ENCODE measurements at regions not wholly inside any gene's neighbourhood (a gene's known extent, or its start where the extent isn't known, plus 50 kb on each side); places are given as distances from the start of the nearest gene placed in this dataset.
A peak's percentile ranks its signal among the peaks of the same experiment; 100 is the strongest.

DNA sequence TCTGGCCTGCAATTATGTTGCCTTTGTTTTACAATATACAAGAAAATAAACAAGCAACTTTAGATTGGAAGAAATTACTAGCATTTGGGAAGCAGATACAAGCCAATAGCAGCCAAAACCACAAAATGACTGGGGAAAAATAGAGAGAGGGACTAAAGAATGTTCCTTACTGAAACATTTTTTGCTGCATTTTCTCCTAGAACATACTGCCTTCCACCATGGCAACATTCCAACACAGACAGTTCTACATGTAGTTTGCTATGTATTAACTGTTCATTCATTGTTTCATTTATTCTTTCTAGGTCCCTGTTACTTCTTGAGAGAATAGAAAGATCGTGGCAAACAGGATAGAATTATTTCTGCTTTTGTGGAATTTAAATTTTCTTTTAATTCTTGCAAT is 530.2 kb downstream of the RPS29 start:
- no peak overlapping the region for H3K27ac ChIP-seq (ENCODE audit: low read depth in 2 of 2, low read length in 1 of 2)
- no peaks in the 10 kb centered on the region for H3K79me2 ChIP-seq (ENCODE audit: insufficient read depth)
- 25% methylated on average over 1 of the region's 1 CpG for WGBS (ENCODE audit: low lambda C conversion rate)
- H3K9me3 ChIP-seq, result no peaks in the 10 kb centered on the region
- H3K27me3 ChIP-seq (ENCODE audit: insufficient read depth), result no peaks in the 10 kb centered on the region
- H3K4me2 ChIP-seq, result no peak overlapping the region
- H4K20me1 ChIP-seq (ENCODE audit: insufficient read depth), result no peaks in the 10 kb centered on the region
- no peak overlapping the region for H3K9ac ChIP-seq
- H3K4me3 ChIP-seq (ENCODE audit: low read depth in 2 of 2, low read length in 1 of 2), result no peak overlapping the region
- H3K4me1 ChIP-seq (ENCODE audit: control insufficient read depth in 1 of 2, insufficient read depth in 2 of 2, low read depth in 1 of 2, low read length in 1 of 2), result no peaks in the 10 kb centered on the region; a peak in 1 of 4 replicates
- TF ChIP-seq, protein P1, sequence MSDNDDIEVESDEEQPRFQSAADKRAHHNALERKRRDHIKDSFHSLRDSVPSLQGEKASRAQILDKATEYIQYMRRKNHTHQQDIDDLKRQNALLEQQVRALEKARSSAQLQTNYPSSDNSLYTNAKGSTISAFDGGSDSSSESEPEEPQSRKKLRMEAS (IDR thresholded peaks at IDR 0.05; ENCODE audit: low read depth), result no peak
- TF ChIP-seq NRF1 (IDR thresholded peaks at IDR 0.05; ENCODE audit: low read depth, low read length) (no peak), RFX5 (IDR thresholded peaks at IDR 0.05; ENCODE audit: low read length) (no peak), GABPA (IDR thresholded peaks at IDR 0.05; ENCODE audit: low read depth) (no peak), SMC3 (IDR thresholded peaks at IDR 0.05; ENCODE audit: low read depth, low read length) (no peak), JUND (IDR thresholded peaks at IDR 0.05) (no peak)
- TF ChIP-seq, protein P2, sequence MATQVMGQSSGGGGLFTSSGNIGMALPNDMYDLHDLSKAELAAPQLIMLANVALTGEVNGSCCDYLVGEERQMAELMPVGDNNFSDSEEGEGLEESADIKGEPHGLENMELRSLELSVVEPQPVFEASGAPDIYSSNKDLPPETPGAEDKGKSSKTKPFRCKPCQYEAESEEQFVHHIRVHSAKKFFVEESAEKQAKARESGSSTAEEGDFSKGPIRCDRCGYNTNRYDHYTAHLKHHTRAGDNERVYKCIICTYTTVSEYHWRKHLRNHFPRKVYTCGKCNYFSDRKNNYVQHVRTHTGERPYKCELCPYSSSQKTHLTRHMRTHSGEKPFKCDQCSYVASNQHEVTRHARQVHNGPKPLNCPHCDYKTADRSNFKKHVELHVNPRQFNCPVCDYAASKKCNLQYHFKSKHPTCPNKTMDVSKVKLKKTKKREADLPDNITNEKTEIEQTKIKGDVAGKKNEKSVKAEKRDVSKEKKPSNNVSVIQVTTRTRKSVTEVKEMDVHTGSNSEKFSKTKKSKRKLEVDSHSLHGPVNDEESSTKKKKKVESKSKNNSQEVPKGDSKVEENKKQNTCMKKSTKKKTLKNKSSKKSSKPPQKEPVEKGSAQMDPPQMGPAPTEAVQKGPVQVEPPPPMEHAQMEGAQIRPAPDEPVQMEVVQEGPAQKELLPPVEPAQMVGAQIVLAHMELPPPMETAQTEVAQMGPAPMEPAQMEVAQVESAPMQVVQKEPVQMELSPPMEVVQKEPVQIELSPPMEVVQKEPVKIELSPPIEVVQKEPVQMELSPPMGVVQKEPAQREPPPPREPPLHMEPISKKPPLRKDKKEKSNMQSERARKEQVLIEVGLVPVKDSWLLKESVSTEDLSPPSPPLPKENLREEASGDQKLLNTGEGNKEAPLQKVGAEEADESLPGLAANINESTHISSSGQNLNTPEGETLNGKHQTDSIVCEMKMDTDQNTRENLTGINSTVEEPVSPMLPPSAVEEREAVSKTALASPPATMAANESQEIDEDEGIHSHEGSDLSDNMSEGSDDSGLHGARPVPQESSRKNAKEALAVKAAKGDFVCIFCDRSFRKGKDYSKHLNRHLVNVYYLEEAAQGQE (IDR thresholded peaks at IDR 0.05; ENCODE audit: low read depth, low read length), result no peak
- H3F3A ChIP-seq (replicated peaks; ENCODE audit: insufficient read depth), result no peaks in the 10 kb centered on the region
- no peaks in the 10 kb centered on the region for H3K9me2 ChIP-seq
- H3K36me3 ChIP-seq (replicated peaks in 1 of 2; ENCODE audit: control insufficient read depth in 1 of 2, insufficient read depth in 2 of 2, low read length in 1 of 2), result no peaks in the 10 kb centered on the region
- no peak for DNase-seq
- CTCF ChIA-PET, result no interaction called here
- H2AFZ ChIP-seq (ENCODE audit: low read depth), result no peak overlapping the region
- POLR2A ChIA-PET, result no interaction called here

DNA sequence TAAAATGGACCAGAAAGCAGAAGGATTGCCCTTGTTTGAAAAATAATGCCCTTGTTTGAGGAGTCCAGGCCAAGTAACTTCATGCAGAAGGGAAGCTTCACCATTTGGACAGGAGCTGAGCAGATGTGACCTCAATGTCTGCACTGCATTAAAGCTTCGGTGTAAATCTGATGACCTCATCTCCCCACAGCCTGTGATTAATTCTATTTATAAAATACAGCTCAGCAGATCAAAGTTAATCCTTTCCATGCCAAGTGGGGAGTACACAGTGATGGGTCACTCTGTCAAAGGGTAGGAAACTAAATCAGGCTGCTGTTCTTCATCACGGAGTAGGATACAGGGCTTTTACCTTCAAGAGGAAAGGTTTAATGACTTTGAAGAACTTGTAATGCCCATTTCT is 533.7 kb downstream of the RPS29 start:
- Histone ChIP-seq H3K4me3 (ENCODE audit: low read depth in 2 of 2, low read length in 1 of 2) (no peak overlapping the region), H3F3A (replicated peaks; ENCODE audit: insufficient read depth) (no peaks in the 10 kb centered on the region), H3K4me2 (no peak overlapping the region), H3K9ac (no peak overlapping the region), H3K9me3 (no peaks in the 10 kb centered on the region), H3K79me2 (ENCODE audit: insufficient read depth) (no peaks in the 10 kb centered on the region), H4K20me1 (ENCODE audit: insufficient read depth) (no peaks in the 10 kb centered on the region), H3K36me3 (replicated peaks in 1 of 2; ENCODE audit: control insufficient read depth in 1 of 2, insufficient read depth in 2 of 2, low read length in 1 of 2) (no peaks in the 10 kb centered on the region), H3K9me2 (no peaks in the 10 kb centered on the region), H2AFZ (ENCODE audit: low read depth) (no peak overlapping the region), H3K27me3 (ENCODE audit: insufficient read depth) (no peaks in the 10 kb centered on the region), H3K27ac (ENCODE audit: low read depth in 2 of 2, low read length in 1 of 2) (no peak overlapping the region), H3K4me1 (ENCODE audit: control insufficient read depth in 1 of 2, insufficient read depth in 2 of 2, low read depth in 1 of 2, low read length in 1 of 2) (no peaks in the 10 kb centered on the region; a peak in 1 of 4 replicates)
- POLR2A ChIA-PET, result no interaction called here
- TF ChIP-seq POLR2AphosphoS5 (IDR thresholded peaks at IDR 0.05; ENCODE audit: low read depth, low read length) (no peak), SMC3 (IDR thresholded peaks at IDR 0.05; ENCODE audit: low read depth, low read length) (no peak), EZH2phosphoT487 (IDR thresholded peaks at IDR 0.05; ENCODE audit: borderline replicate concordance, low read depth) (no peak), EP300 (IDR thresholded peaks at IDR 0.05; ENCODE audit: borderline replicate concordance in 1 of 2, low read depth in 1 of 2, low read length in 1 of 2) (0 out of 4 replicates have a peak, but pooled peaks have one; percentile 21 to 22), TCF12 (IDR thresholded peaks at IDR 0.05) (peak; percentile 79), GABPA (IDR thresholded peaks at IDR 0.05; ENCODE audit: low read depth) (no peak), CHD2 (IDR thresholded peaks at IDR 0.05; ENCODE audit: low read length, partially characterized antibody) (no peak), NRF1 (IDR thresholded peaks at IDR 0.05; ENCODE audit: low read depth, low read length) (no peak), NFIC (IDR thresholded peaks at IDR 0.05; ENCODE audit: borderline replicate concordance) (0 out of 2 replicates have a peak, but pooled peaks have one; percentile 16), FOXM1 (IDR thresholded peaks at IDR 0.05; ENCODE audit: low read depth) (no peak)
- TF ChIP-seq, protein P3, sequence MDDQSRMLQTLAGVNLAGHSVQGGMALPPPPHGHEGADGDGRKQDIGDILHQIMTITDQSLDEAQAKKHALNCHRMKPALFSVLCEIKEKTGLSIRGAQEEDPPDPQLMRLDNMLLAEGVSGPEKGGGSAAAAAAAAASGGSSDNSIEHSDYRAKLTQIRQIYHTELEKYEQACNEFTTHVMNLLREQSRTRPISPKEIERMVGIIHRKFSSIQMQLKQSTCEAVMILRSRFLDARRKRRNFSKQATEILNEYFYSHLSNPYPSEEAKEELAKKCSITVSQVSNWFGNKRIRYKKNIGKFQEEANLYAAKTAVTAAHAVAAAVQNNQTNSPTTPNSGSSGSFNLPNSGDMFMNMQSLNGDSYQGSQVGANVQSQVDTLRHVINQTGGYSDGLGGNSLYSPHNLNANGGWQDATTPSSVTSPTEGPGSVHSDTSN (IDR thresholded peaks at IDR 0.05), result peak; percentile 54
- TF ChIP-seq, protein P4, sequence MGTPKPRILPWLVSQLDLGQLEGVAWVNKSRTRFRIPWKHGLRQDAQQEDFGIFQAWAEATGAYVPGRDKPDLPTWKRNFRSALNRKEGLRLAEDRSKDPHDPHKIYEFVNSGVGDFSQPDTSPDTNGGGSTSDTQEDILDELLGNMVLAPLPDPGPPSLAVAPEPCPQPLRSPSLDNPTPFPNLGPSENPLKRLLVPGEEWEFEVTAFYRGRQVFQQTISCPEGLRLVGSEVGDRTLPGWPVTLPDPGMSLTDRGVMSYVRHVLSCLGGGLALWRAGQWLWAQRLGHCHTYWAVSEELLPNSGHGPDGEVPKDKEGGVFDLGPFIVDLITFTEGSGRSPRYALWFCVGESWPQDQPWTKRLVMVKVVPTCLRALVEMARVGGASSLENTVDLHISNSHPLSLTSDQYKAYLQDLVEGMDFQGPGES (IDR thresholded peaks at IDR 0.05; ENCODE audit: low read depth, low read length), result no peak
- WGBS (ENCODE audit: low lambda C conversion rate), result 0% methylated on average over 2 of the region's 2 CpGs
- peak; percentile 1 for DNase-seq
- CTCF ChIA-PET, result interaction anchor here (0.8 kb wide), 1 partner anchor 10 kb away, joined by 3 read pairs; no protein-coding TSS in a partner anchor

Data from SK-N-SH (cell line).